GM12891 (cell line): ENCODE measurements at regions not wholly inside any gene's neighbourhood (a gene's known extent, or its start where the extent isn't known, plus 50 kb on each side); places are given as distances from the start of the nearest gene placed in this dataset.

Experiments
- PAX5 ChIP-seq: IDR thresholded peaks from 2 replicates; pipeline ENCODE4 v1.6.1; 2011; ENCODE audit warnings: low read length, moderate library complexity, mild to moderate bottlenecking; ENCODE audit not compliant: insufficient read depth, severe bottlenecking
- POLR2A ChIP-seq: IDR thresholded peaks from 2 replicates; pipeline ENCODE4 v1.6.1; 2011; ENCODE audit warnings: low read depth, low read length, control low read depth
- POLR2AphosphoS5 ChIP-seq: IDR thresholded peaks from 2 replicates; pipeline ENCODE4 v1.6.1; 2011; ENCODE audit warnings: low read depth, low read length, control low read depth
- SPI1 ChIP-seq: IDR thresholded peaks from 2 replicates; pipeline ENCODE4 v1.6.1; 2011; ENCODE audit warnings: low read depth, low read length, control low read depth
- TAF1 ChIP-seq: IDR thresholded peaks from 2 replicates; pipeline ENCODE4 v1.6.1; 2011; ENCODE audit warnings: low read depth, low read length, control low read depth

- TF ChIP-seq POLR2A: no peak
- TF ChIP-seq POLR2AphosphoS5: no peak
- no peak for TF ChIP-seq SPI1
- TF ChIP-seq TAF1: no peak
- no peak for TF ChIP-seq PAX5
Observed at GRCh38 chr1:239635276-239635675, 248.9 kb downstream of the CHRM3 start.
